ENCODE measurements at regions not wholly inside any gene's neighbourhood (a gene's known extent, or its start where the extent isn't known, plus 50 kb on each side); places are given as distances from the start of the nearest gene placed in this dataset.

DNA sequence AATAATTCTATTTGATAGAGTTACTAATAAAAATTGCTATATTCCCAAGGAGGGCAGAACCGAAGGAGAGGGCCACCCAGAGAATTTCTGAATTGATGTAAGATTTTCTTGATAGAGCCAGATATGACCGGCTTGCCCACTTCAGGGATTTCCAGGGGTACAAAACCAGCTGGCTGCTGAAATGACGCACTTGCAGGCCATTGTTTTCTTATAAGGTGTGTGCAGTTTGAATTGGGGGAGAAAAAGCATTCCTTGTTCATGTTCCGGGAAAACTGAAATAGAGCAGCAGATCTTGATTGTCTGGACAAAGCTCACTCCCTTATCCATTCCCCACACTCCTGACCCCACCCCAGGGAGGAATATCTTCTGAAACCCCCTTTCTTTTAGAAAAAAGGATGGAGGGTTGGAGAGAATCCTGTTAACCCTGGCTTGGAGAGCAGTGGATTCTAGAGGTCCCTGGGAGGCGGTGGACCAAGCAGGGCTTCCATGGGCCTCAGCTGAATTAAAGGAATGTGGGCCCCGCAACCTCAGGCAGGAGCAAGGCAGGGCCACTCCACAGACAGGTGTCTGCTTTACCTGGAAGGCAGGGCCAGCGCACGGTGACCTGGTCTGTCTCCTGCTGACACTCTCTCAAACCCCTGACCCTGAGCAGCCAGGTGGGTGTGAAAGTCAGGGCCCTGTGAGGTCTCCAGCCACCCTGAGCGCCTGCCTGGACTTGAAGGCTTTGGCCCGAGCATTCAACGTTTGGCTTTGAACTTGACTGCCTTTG is 96.4 kb downstream of the TMEM170B start:
- Histone ChIP-seq H3K36me3 (ENCODE audit: insufficient read depth, low read length) (no peaks in the 10 kb centered on the region), H3K4me2 (ENCODE audit: low read length) (no peak overlapping the region), H3K9ac (ENCODE audit: low read depth, low read length) (peak overlapping the region; percentile 16), H3K9me3 (replicated peaks; ENCODE audit: low read length) (no peaks in the 10 kb centered on the region), H3K27me3 (ENCODE audit: control insufficient read depth, insufficient read depth, low read length) (no peaks in the 10 kb centered on the region), H3K4me1 (ENCODE audit: control insufficient read depth, insufficient read depth, low read length) (peaks cover 29% of the 10 kb centered on the region), H3K4me3 (ENCODE audit: low read length) (no peak overlapping the region)

DNA sequence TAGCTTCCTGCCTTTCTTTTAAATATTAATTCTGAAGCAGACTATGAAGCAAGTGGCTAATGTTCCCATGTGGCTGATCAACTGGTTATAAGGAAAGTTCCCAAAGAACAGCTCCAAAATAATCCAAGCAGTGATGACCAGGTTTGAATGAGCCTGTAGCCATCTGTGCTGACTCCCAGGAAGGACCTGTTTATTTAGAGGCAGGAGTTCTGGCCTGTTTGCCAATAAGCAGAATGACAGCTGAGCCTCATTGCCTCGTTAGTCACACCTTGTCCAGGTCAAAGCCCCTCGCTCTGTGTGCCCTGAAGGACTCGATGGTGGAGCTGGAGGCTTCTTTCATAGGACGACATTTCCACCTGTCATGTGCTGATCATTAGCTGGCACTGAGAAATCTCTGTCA is 97.4 kb downstream of the TMEM170B start:
- no peaks in the 10 kb centered on the region for H3K36me3 ChIP-seq (ENCODE audit: insufficient read depth, low read length)
- H3K9me3 ChIP-seq (replicated peaks; ENCODE audit: low read length): no peaks in the 10 kb centered on the region
- H3K27me3 ChIP-seq (ENCODE audit: control insufficient read depth, insufficient read depth, low read length): no peaks in the 10 kb centered on the region
- H3K4me3 ChIP-seq (ENCODE audit: low read length): no peak overlapping the region
- peaks cover 29% of the 10 kb centered on the region for H3K4me1 ChIP-seq (ENCODE audit: control insufficient read depth, insufficient read depth, low read length)
- H3K9ac ChIP-seq (ENCODE audit: low read depth, low read length): no peak overlapping the region
- no peak overlapping the region for H3K4me2 ChIP-seq (ENCODE audit: low read length)

DNA sequence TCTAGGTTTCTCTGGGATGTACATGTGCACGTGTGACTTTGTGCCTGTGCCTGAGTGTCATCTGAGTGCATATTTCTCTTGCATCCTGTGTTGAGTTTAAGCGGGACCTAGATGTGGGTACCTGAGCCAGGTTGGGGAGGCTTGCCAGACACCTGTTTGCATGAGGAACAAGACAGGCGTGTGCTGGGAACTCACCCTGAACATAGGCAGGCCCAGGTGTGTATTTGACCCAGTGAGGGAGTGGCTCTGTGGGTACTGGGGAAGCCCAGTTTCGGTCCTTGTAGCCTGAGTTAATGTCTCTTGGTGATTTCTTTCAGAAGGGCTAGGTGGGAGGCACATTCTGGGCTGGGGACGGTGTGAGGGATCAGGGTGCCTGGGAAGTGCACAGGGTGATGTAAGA is 98.6 kb downstream of the TMEM170B start:
- Histone ChIP-seq H3K4me2 (ENCODE audit: low read length) (no peak overlapping the region), H3K36me3 (ENCODE audit: insufficient read depth, low read length) (no peaks in the 10 kb centered on the region), H3K4me1 (ENCODE audit: control insufficient read depth, insufficient read depth, low read length) (peaks cover 29% of the 10 kb centered on the region), H3K9ac (ENCODE audit: low read depth, low read length) (no peak overlapping the region), H3K4me3 (ENCODE audit: low read length) (no peak overlapping the region), H3K9me3 (replicated peaks; ENCODE audit: low read length) (no peaks in the 10 kb centered on the region), H3K27me3 (ENCODE audit: control insufficient read depth, insufficient read depth, low read length) (no peaks in the 10 kb centered on the region)

DNA sequence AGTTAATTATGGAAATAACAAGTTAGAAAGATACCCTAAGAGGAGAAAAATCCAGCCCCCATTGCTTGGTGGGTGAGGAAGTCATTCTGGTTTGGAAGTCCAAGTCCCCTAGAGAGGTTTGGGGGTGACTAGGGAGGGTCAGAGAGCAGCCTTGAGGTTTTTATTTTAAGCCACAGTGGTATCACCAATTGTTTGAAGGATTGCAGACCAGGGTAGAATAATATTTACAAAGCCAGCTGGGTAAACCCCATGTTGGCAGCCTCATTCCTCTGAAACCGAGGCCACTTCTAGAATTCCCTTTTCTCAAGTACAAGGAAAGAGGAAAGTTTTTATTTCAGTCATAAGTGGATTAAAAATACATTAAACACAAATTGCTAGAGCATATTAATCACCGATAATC is 99.7 kb downstream of the TMEM170B start:
- peaks cover 19% of the 10 kb centered on the region for H3K4me1 ChIP-seq (ENCODE audit: control insufficient read depth, insufficient read depth, low read length)
- H3K9ac ChIP-seq (ENCODE audit: low read depth, low read length): no peak overlapping the region
- no peaks in the 10 kb centered on the region for H3K27me3 ChIP-seq (ENCODE audit: control insufficient read depth, insufficient read depth, low read length)
- H3K9me3 ChIP-seq (replicated peaks; ENCODE audit: low read length): no peaks in the 10 kb centered on the region
- no peak overlapping the region for H3K4me3 ChIP-seq (ENCODE audit: low read length)
- H3K36me3 ChIP-seq (ENCODE audit: insufficient read depth, low read length): no peaks in the 10 kb centered on the region
- H3K4me2 ChIP-seq (ENCODE audit: low read length): no peak overlapping the region

DNA sequence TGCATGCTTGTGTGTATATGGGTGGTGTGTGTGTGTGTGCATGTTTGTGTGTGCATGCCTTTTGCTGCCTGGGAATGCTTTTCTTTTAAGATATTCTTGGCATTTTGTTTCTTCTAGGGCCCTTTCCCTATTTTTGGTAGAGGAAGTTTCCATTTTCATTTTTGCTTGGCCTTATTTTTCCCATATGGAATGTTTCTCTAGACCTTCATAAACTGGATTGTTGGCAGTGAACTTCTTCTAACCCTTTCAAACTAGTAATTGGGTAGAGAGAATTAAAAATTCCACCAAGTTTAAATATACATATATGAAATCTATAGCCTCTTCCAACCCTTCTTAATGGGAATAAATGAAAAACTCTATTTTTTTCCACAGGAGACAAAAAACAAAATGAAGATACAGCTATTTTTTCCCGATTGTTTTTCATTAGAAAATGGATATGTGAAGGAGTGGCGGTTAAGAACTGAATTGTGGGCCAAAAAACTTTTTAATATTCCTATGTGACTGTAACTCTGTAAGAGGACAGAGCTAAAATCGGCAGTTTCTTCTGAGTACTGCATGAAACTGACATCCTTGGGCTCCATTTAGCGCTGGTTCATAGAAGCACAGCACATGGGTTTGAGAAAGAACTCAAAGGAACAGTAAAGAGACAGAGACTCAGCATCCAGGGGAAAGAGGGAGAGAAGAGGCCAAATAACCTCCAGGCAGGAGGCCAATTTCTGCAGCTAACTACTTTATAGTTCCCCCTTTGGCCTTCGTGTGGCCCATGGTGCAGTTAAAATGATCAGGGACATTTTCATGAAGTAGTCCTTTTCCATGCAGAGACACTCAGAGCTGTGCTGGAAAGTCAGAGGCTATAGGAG is 102.1 kb downstream of the TMEM170B start:
- Histone ChIP-seq H3K4me3 (ENCODE audit: low read length) (no peak overlapping the region), H3K9ac (ENCODE audit: low read depth, low read length) (no peak overlapping the region), H3K27me3 (ENCODE audit: control insufficient read depth, insufficient read depth, low read length) (no peaks in the 10 kb centered on the region), H3K4me1 (ENCODE audit: control insufficient read depth, insufficient read depth, low read length) (peaks cover 9% of the 10 kb centered on the region), H3K9me3 (replicated peaks; ENCODE audit: low read length) (no peaks in the 10 kb centered on the region), H3K36me3 (ENCODE audit: insufficient read depth, low read length) (peaks cover 3% of the 10 kb centered on the region), H3K4me2 (ENCODE audit: low read length) (no peak overlapping the region)

DNA sequence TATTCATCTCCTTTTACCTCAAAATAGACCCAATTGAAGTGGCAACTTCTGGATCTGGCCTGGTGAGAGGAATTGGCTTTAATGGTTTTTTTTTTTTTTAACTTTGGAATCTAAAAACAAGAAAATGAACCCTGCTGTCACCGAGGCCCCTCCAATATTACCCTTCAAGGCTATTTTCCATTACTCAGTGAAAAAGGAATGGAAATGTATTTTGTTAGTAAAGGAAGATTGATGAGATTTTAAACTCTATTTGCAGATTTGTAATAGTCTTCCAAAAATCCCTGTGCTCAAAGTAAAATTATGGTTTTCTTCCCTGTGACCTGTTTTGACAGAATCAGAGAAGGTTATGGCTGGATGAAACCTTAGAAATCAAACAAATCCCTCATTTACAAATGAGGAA is 102.9 kb downstream of the TMEM170B start:
- peaks cover 3% of the 10 kb centered on the region for H3K36me3 ChIP-seq (ENCODE audit: insufficient read depth, low read length)
- peaks cover 9% of the 10 kb centered on the region for H3K4me1 ChIP-seq (ENCODE audit: control insufficient read depth, insufficient read depth, low read length)
- H3K4me3 ChIP-seq (ENCODE audit: low read length): no peak overlapping the region
- H3K9me3 ChIP-seq (replicated peaks; ENCODE audit: low read length): no peaks in the 10 kb centered on the region
- H3K27me3 ChIP-seq (ENCODE audit: control insufficient read depth, insufficient read depth, low read length): no peaks in the 10 kb centered on the region
- H3K9ac ChIP-seq (ENCODE audit: low read depth, low read length): no peak overlapping the region
- H3K4me2 ChIP-seq (ENCODE audit: low read length): no peak overlapping the region

DNA sequence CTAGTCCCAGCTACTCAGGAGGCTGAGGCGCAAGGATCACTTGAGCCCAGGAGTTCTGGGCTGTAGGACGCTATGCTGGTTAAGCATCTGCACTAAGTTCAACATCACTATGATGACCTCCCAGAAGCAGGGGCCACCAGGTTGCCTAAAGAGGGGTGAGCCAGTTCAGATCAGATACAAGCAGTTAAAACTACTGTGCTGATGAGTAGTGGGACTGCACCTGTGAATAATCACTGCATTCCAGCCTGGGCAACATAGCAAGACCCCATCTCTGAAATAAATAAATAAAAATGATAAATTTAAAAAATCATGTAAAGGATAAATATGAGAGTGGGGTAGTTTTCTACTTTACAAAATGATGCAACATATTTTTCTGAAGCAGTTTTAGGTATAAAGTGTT is 106.5 kb downstream of the TMEM170B start:
- Histone ChIP-seq H3K9me3 (replicated peaks; ENCODE audit: low read length) (no peaks in the 10 kb centered on the region), H3K4me2 (ENCODE audit: low read length) (no peak overlapping the region), H3K9ac (ENCODE audit: low read depth, low read length) (no peak overlapping the region), H3K27me3 (ENCODE audit: control insufficient read depth, insufficient read depth, low read length) (no peaks in the 10 kb centered on the region), H3K4me3 (ENCODE audit: low read length) (no peak overlapping the region), H3K4me1 (ENCODE audit: control insufficient read depth, insufficient read depth, low read length) (no peaks in the 10 kb centered on the region), H3K36me3 (ENCODE audit: insufficient read depth, low read length) (peaks cover 3% of the 10 kb centered on the region)

DNA sequence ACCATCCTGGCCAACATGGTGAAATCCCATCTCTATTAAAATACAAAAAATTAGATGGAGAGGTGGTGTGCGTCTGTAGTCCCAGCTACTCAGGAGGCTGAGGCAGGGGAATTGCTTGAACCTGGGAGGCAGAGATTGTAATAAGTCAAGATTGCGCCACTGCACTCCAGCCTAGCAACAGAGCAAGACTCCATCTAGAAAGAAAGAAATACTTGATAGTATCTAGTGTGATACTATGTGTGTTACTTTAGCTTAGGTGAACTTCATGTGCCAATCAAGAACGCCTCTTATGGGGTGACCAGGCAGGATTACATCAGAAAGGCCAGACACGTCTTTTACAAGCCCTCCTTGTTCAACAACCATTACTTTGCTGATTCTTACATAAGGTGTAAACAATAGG is 107.1 kb downstream of the TMEM170B start:
- Histone ChIP-seq H3K36me3 (ENCODE audit: insufficient read depth, low read length) (peaks cover 3% of the 10 kb centered on the region), H3K4me3 (ENCODE audit: low read length) (no peak overlapping the region)

DNA sequence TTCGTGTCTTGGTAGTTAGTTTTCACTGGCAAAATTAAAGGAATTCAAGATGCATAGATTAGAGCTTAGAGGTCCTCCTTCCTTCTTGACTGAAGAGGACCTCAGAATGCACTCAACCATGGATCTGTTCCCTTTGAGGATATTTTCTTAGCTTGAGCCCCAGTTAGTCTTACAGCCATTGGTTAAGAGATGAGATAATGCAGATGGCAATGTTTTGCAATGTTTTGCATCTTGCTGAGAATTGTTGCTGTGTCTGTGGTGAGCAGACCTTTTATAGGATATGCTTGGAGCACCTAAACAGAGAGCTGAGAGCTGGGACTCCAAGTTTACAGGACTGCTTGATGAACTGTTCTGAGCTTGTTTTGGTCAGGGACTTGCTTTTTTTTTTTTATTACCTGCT is 107.5 kb downstream of the TMEM170B start:
- Histone ChIP-seq H3K4me2 (ENCODE audit: low read length) (no peak overlapping the region), H3K9ac (ENCODE audit: low read depth, low read length) (no peak overlapping the region), H3K4me1 (ENCODE audit: control insufficient read depth, insufficient read depth, low read length) (peaks cover 6% of the 10 kb centered on the region), H3K27me3 (ENCODE audit: control insufficient read depth, insufficient read depth, low read length) (no peaks in the 10 kb centered on the region), H3K9me3 (replicated peaks; ENCODE audit: low read length) (no peaks in the 10 kb centered on the region), H3K4me3 (ENCODE audit: low read length) (no peak overlapping the region), H3K36me3 (ENCODE audit: insufficient read depth, low read length) (peaks cover 3% of the 10 kb centered on the region)

More for the DNA sequence above, 107.1 kb downstream of the TMEM170B start:
- Histone ChIP-seq H3K9me3 (replicated peaks; ENCODE audit: low read length) (no peaks in the 10 kb centered on the region), H3K27me3 (ENCODE audit: control insufficient read depth, insufficient read depth, low read length) (no peaks in the 10 kb centered on the region), H3K9ac (ENCODE audit: low read depth, low read length) (no peak overlapping the region), H3K4me1 (ENCODE audit: control insufficient read depth, insufficient read depth, low read length) (peaks cover 1% of the 10 kb centered on the region), H3K4me2 (ENCODE audit: low read length) (no peak overlapping the region)

DNA sequence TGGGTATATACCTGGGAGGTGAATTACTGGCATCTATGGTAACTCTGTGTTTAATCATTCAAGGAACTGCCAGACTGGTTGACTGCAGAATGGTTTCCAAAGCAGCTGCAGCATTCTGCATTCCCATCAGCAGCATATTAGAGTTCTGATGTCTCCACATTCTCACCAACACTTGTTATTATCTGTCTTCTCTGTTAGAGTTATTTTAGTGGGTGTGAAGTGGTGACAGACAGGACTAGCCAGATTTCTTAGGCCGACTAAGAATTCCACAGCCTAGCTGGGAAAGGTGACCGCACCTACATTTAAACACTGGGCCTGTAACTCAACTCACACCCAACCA is 110.9 kb downstream of the TMEM170B start:
- Histone ChIP-seq H3K36me3 (ENCODE audit: insufficient read depth, low read length) (no peaks in the 10 kb centered on the region), H3K4me1 (ENCODE audit: control insufficient read depth, insufficient read depth, low read length) (peaks cover 30% of the 10 kb centered on the region), H3K4me2 (ENCODE audit: low read length) (no peak overlapping the region), H3K9me3 (replicated peaks; ENCODE audit: low read length) (no peaks in the 10 kb centered on the region), H3K4me3 (ENCODE audit: low read length) (no peak overlapping the region), H3K27me3 (ENCODE audit: control insufficient read depth, insufficient read depth, low read length) (no peaks in the 10 kb centered on the region), H3K9ac (ENCODE audit: low read depth, low read length) (no peak overlapping the region)

DNA sequence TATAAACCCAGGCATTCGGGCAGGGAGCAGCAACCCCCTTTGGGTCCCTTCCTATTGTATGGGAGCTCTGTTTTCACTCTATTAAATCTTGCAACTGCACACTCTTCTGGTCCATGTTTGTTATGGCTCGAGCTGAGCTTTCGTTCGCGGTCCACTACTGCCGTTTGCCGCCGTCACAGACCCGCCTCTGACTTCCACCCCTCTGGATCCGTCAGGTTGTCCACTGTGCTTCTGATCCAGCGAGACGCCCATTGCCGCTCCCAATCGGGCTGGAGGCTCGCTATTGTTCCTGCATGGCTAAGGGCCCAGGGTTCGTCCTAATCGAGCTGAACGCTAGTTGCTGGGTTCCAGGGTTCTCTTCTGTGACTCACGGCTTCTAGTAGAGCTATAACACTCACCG is 111.3 kb downstream of the TMEM170B start:
- H3K4me3 ChIP-seq (ENCODE audit: low read length): no peak overlapping the region
- H3K9ac ChIP-seq (ENCODE audit: low read depth, low read length): no peak overlapping the region
- no peaks in the 10 kb centered on the region for H3K27me3 ChIP-seq (ENCODE audit: control insufficient read depth, insufficient read depth, low read length)
- no peak overlapping the region for H3K4me2 ChIP-seq (ENCODE audit: low read length)
- H3K4me1 ChIP-seq (ENCODE audit: control insufficient read depth, insufficient read depth, low read length): peaks cover 35% of the 10 kb centered on the region
- no peaks in the 10 kb centered on the region for H3K36me3 ChIP-seq (ENCODE audit: insufficient read depth, low read length)
- H3K9me3 ChIP-seq (replicated peaks; ENCODE audit: low read length): no peaks in the 10 kb centered on the region
